ENCODE measurements at regions not wholly inside any gene's neighbourhood (a gene's known extent, or its start where the extent isn't known, plus 50 kb on each side); places are given as distances from the start of the nearest gene placed in this dataset.

DNA sequence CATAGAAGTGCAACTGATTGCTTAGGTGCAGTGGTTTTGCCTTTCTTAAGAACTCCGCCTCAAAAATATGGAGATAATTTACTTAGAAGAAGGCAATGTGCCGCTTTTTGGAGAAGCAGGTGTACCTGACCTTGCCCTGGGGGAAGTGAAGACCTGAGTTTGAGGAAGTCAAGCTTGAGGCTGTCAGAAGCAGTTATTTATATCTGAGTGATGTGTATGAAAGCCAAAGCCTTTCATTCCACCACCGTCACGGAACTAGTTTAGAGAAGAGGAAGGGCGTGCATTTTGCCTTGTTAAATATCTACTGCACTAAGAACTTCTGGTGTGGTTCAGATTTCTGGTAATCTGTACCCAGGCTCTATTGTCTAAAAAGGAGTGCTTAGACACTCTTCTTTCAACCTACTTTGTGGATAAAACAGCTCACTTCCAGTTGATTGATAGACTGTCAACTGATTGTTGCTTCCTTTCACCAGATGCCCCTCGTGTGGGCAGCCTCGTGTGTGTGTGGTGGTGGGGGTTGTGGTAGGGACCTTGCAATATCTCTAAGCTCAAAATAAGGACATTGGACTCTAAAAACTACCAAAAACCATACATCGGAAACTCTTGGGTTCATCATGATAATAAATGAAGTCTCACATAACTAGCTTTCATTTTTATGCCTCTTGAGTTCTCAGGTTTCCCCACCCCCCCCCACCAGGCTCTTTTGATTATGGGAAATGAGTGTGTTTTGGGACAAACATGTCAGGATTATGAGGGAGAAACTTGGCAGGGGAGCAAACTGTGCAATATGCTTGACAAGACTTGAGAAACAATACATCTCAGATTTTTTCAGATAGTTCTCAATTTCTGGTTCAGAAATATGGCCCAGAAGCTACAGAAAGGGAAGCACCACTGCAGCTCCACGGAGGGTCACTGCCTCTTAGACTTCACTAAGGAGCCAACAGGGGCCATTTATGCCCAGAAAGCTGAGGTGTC lies 78.6 kb downstream of the ARF6 start:
- no peak for DNase-seq (ENCODE audit: low spot score)

DNA sequence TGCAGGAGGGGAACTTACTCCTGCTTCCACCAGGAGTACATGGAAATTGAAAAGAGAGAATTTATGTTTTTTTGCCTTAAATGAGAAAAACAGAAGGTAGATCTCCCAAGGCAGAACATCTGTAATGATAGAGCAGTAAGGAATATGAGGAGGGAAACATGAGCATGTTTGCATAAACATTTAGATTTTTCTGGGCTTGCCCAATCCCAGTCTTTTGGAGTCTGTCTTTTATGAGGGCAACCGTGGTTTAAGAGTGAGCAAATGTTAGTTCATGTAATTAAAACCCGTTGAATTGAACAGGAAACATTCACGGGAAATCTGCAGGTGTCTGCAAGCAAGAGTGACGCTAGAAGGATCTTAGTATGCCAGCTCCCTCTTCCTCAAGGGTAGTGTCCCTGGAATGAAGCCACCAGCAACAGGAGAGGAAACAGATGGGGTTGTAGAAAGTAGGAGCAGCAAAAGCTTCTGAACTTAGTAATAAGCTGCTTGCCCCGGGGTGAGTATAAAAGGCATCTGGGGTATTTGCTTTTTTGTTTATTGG lies 79.3 kb downstream of the ARF6 start:
- no peak for DNase-seq (ENCODE audit: low spot score)

DNA sequence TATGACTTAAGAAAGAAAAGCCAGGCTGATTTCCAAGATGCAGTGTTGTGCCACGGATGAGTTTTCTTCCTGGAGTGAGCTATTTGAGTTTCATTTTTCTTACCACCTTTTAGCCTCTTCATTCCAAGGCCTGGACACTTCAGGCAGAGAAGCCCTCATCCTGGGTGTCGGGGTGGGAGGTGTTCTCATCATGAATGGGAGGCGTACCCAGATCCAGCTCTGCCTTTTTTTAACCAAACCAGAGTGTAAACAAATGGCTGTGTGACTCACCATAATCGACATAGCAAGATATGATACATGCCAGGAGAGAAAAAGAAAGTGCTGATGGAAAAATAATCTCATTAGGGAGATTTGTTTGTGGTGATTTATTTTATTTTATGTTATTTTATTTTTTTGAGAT lies 79.9 kb downstream of the ARF6 start:
- no peak for DNase-seq (ENCODE audit: low spot score)

GRCh38 chr14:49975276-49975675 lies 82.4 kb downstream of the ARF6 start:
- no peak for DNase-seq (ENCODE audit: low spot score)

- DNase-seq (ENCODE audit: low spot score): no peak
Observed at GRCh38 chr14:49975799-49976198, 82.9 kb downstream of the ARF6 start.

DNA sequence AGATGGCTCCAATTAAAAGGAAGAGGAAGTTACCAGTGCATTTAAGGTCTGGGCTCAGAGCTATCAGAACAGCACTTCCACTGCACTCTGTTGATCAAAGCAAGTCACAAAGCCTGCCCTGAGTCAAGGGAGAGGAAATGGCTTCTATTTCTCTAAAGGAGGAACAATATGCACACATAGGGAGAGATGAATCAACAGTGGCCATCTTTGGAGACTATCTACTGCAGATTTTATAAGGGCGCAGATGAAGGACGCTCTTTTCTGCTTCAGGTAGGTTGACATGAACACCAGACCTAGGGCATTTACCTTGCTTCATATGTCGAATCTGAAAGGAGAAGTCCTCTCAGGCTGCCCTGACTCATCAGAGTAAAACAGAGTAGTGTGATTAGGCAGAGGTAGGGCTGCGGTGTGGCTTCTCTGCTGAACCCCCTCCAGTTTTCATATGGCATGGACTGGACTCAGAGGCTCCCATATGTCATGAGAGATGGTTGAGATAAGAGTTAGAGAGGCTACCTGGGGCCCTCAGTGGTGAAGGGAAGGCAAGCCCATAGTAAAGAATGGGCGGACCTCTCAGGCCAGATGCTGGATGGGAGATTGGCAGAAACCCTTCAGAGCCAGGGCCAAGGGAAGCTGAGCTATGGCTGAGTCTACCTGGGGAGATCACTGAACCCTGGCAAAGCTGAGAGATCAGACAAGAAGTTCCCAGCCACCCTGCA lies 84.4 kb downstream of the ARF6 start:
- DNase-seq (ENCODE audit: low spot score): no peak

- no peak for DNase-seq (ENCODE audit: low spot score)
Observed at GRCh38 chr14:49980027-49980426, 87.1 kb downstream of the ARF6 start.

DNA sequence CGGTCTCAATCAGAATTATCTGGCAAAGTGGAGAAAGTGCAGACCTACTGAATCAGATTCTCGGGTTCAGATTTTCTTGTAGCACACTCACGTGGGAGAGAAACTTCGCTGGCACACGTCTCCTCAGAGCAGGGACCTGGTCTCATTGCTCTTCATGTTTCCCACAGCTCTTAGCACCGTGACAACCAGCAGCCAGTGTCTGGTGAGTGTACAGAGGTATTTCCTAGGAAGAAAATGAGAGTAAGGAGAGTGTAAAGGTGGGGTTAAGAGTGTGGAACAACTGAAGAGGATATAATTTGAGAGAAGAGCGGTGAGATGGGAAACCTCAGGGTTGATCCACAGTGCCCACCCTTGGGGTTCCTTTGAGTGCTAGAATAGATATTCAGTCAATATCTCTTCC lies 89.2 kb downstream of the ARF6 start:
- no peak for DNase-seq (ENCODE audit: low spot score)

- no peak for DNase-seq (ENCODE audit: low spot score)
Observed at GRCh38 chr14:49982501-49982951, 89.6 kb downstream of the ARF6 start.

GRCh38 chr14:49984424-49984823 lies 91.5 kb downstream of the ARF6 start:
- DNase-seq (ENCODE audit: low spot score): no peak

DNA sequence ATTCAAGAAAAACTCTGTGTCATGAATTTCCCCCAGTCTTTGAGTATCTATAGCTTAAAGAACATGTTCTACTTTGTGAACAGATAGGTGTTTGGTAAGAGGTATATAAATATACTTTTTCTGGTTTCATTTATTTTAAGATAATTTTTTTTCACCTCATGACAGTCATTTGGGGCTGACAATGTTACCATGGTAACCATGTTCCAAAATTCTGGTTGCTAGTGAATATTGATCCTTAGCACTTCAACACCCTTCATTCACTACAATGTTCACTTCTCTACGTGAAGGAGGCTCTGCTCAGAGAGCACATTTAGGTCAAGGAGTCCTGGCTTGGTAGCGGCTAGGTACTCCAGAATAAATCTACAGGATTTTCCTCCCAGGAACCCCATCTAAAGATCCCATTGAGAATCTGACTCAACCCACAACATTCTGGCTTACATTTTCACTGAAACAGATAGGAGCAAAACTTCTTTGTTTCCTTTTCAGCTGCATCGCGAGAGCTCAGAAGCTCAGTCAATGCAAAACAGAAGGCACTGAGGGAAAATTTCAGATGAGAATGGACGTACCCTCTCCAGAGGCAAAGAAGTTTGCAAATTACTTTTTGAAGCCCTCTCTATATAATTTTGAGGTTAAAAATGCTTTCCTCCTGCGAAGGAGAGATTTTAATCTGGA lies 93.6 kb downstream of the ARF6 start:
- DNase-seq (ENCODE audit: low spot score): no peak

- no peak for DNase-seq (ENCODE audit: low spot score)
Observed at GRCh38 chr14:49988080-49988990, 95.5 kb downstream of the ARF6 start.

GRCh38 chr14:49989966-49990365 lies 97.1 kb downstream of the ARF6 start:
- no peak for DNase-seq (ENCODE audit: low spot score)

GRCh38 chr14:49991491-49991890 lies 98.6 kb downstream of the ARF6 start:
- no peak for DNase-seq (ENCODE audit: low spot score)

DNA sequence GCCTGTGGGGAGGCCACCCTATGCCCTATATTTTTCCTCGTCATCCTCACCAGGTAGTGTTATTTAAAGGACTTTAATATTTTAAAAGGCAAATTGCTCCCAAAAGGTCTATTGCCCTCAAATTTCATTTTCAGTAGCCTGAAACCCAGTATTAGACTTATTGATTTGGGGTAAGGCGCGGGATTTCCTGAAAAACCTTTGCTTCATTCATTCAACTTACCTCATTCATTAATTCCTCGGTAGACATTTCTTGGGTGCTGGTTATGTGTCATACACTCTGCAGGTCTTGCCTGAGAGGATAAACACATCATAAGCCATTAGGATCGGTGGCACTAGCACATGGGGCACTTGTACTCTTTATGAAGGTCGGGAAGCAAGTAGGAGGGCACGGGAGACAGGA lies 99.2 kb downstream of the ARF6 start:
- no peak for DNase-seq (ENCODE audit: low spot score)

DNA sequence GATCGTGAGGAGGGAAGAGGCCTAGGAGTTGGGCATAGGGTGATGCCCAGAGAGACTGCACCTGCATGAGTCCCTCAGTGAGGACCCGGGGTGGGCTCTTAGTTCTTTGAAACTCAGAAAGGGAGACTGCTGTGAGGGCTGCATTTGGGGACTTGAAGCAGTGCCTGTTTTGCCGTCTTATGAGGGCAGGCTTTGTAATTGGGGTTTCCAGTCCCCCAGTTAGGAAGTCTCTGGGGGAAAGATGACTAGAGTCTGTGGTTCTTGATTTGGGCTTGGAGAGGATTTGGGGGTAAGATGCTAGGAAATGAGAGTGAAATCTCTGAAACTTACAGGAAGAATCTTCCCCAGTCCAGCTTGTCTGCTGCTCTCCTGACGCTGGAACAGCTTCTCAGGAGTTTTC lies 99.6 kb downstream of the ARF6 start:
- DNase-seq (ENCODE audit: low spot score): no peak

DNA sequence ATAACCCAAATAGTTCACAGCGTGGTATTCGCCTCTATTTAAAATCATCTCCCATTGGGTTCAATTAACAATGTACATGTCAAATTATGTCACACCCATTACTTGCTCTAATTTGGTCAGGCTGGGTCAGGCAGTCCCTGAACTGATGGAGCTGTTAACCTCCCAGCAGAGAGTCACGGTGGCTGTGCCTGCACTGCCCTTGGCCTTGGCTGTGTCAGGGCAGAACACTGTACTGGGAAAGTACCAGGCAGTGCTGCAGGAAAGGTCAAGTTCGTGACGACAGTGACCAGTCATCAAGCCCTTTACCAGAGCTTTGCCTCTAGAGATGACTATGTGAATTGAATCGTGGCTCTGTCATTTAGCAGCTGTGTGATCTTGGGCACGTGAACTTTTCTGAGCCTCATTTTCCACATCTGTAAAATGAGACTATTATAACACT lies 100.0 kb downstream of the ARF6 start:
- DNase-seq (ENCODE audit: low spot score): no peak

DNA sequence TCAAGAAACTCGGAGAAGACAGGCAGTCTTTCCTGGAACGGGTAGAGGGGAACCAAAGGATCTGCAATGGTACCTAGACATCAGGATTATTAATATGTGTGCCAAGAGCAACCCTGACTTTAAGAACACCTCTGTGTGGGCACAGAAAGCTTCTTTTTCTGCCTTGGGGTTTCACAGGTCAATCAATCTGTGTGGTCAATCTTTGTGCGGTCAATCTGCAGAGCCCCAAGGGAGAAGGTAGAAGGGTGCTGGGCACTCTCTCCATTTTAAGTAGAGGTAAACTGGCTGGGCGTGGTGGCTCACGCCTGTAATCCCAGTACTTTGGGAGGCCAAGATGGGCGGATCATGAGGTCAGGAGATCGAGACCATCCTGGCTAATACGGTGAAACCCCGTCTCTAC lies 100.7 kb downstream of the ARF6 start:
- no peak for DNase-seq (ENCODE audit: low spot score)

DNA sequence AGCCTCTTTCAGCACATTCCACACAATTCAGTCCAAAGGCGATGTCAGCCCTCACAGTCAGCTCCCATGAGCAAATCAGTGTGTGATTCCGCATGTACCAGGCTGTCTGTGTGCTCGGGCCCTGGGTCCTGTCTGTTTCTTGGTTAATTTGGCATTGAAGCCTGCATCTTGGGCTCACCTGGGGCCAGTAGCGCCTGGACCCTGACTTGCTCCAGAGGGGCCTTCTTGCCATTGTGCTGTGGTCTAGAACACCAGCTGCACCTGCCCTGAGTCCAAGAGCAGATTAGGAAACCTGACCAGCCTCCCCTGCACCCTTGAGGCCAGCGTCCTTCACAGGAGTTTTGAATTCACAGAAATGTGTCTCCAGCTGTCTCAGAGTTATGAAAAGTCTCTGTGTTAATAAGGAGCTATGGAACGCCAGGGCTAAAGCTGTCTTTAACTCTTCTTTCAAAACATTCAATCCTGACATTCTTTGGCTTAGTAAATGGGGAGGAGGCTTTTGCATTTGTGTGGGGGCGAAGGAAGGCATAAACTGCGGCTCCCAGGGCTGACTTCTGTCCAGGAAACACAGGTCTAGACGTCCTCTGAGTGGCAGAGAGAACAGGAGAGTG lies 102.2 kb downstream of the ARF6 start:
- no peak for DNase-seq (ENCODE audit: low spot score)

- DNase-seq (ENCODE audit: low spot score): no peak
Observed at GRCh38 chr14:49997991-49998390, 105.1 kb downstream of the ARF6 start.

Data from SK-N-DZ (cell line).